Heart left ventricle (tissue), 16 donors: ENCODE measurements at regions not wholly inside any gene's neighbourhood (a gene's known extent, or its start where the extent isn't known, plus 50 kb on each side); places are given as distances from the start of the nearest gene placed in this dataset.
A peak's percentile ranks its signal among the peaks of the same experiment; 100 is the strongest.

Experiments used
- ATAC-seq, 4 donors: fragments of 200-7000 bp; cut with Tn5 transposase; one replicate each; pipeline ENCODE4 v1.9.1; 2020 to 2022; ENCODE audit warnings: moderate library complexity in 4 of 4, mild to moderate bottlenecking in 3 of 4, moderate number of reproducible peaks in 1 of 4
- DNase-seq, 5 donors: peaks; one replicate each; pipeline ENCODE4 v3.0.0-alpha.2; 2020
- H3K27ac ChIP-seq, 12 donors: fragments of 200-600 bp; sonication (generic) in 4 of 12; one replicate each; pipeline versions ENCODE4 v1.5.0 to v1.8.0; 2016 to 2022; ENCODE audit warnings: mild to moderate bottlenecking in 2 of 12
- H3K27me3 ChIP-seq, 9 donors: fragments of 200-600 bp; sonication (generic) in 2 of 9; one replicate each; pipeline versions ENCODE4 v1.5.1 to v1.8.0; 2016 to 2022; ENCODE audit warnings: mild to moderate bottlenecking in 3 of 9
- H3K36me3 ChIP-seq, 9 donors: fragments of 200-600 bp; sonication (generic) in 2 of 9; one replicate each; pipeline versions ENCODE4 v1.5.0 to v1.8.0; 2018 to 2022; ENCODE audit warnings: mild to moderate bottlenecking in 2 of 9
- H3K4me1 ChIP-seq, 12 donors: fragments of 200-600 bp; sonication (generic) in 4 of 12; one replicate each; pipeline versions ENCODE4 v1.5.0 to v1.8.0; 2016 to 2022; ENCODE audit warnings: mild to moderate bottlenecking in 3 of 12
- H3K4me3 ChIP-seq, 12 donors: fragments of 200-600 bp; sonication (generic) in 4 of 12; one replicate each; pipeline versions ENCODE4 v1.5.0 to v1.8.0; 2017 to 2022; ENCODE audit warnings: mild to moderate bottlenecking in 9 of 12, moderate library complexity in 4 of 12
- H3K9me3 ChIP-seq, 12 donors: fragments of 200-600 bp; sonication (generic) in 4 of 12; one replicate each; pipeline versions ENCODE4 v1.5.0 to v1.8.0; 2016 to 2022; ENCODE audit warnings: mild to moderate bottlenecking in 1 of 12
- CTCF ChIP-seq, 12 donors: fragments of 200-600 bp; sonication (generic) in 4 of 12; IDR thresholded peaks; one replicate each; pipeline versions ENCODE4 v1.5.0 to v1.8.0; 2018 to 2022; ENCODE audit warnings: antibody characterized with exemption in 12 of 12, mild to moderate bottlenecking in 5 of 12
- POLR2A ChIP-seq, 2 donors: fragments of 450-650 bp; IDR thresholded peaks; one replicate each; pipeline ENCODE4 v1.6.1; 2017; ENCODE audit warnings: antibody characterized with exemption in 2 of 2, mild to moderate bottlenecking in 2 of 2, moderate library complexity in 2 of 2
- WGBS, 4 donors: extraction: QIAGEN DNeasy Blood & Tissue Kit in 2 of 4; methylation state at CpG; one replicate each; pipeline versions ENCODE4 v1.1.5 to v1.1.7; 2013 to 2018; 5-methylcytosine and 5-hydroxymethylcytosine counted together
- intact Hi-C, 10 donors: fragments of 100-400 bp; cut with DNase I; formaldehyde crosslinking; loops; one replicate each; pipeline versions ENCODE4 v1.11.1 to v1.14.2; 2022
- donor health status: ischemic (EF 13 %, LVEDD 7.1; RV severe dilation, severe dysfunction).
- donor health status: healthy with polysubstance abuse.
- donor health status: DM: no; HTN: yes; CAD: no.
- donor health status: DM: no; HTN: no; CAD: no.
- donor health status: ischemic (EF 25% LVEDD 6.9; RV normal size, moderate dysfunction).
- donor health status: ischemic (EF 25% LVEDD 5.7; RV mildly dilated, moderate dysfunction).
- donor health status: healthy.
- donor health status: DM: yes; HTN: yes; CAD: no.
- donor health status: ischemic (EF 35%, LVEDD 5.7; RV mildly dilated, moderate dysfunction).
- donor health status: nonischemic (EF 11% LVEDD 7.7; RV severe dilation, severe dysfunction).
- donor health status: DM: yes; HTN: yes; CAD: no.
- donor health status: PGD.
- donor health status: ischemic (EF 29% LVEDD 5.4; RV normal size, mild dysfunction).
- donor health status: nonischemic (EF 23%, LVEDD 6.1; RV moderate dilation, normal function).

- no peak overlapping the region for H3K27ac ChIP-seq
- no peak for DNase-seq
- H3K27me3 ChIP-seq = peaks cover 0 to 5% (median 0%) of the 10 kb centered on the region in 9 donors
- no peak overlapping the region for H3K4me3 ChIP-seq
- H3K9me3 ChIP-seq = peaks cover 0 to 4% (median 0%) of the 10 kb centered on the region in 12 donors
- ATAC-seq = no peak
- intact Hi-C loops = loop anchor here (2.0 to 10.0 kb wide), 4 partner anchors 230 to 314 kb away; no protein-coding TSS in a partner anchor
- TF ChIP-seq CTCF (IDR thresholded peaks at IDR 0.05) (no peak), POLR2A (IDR thresholded peaks at IDR 0.05) (no peak)
- no peaks in the 10 kb centered on the region for H3K36me3 ChIP-seq
- WGBS, 4 donors = 57 to 83% (median 74%) methylated on average over 5 of the region's 5 CpGs
- H3K4me1 ChIP-seq = peaks cover 0 to 11% (median 3%) of the 10 kb centered on the region in 12 donors
Observed at GRCh38 chr3:9301091-9301490, 51.6 kb upstream of the SRGAP3 start.

- H3K9me3 ChIP-seq = peaks cover 0 to 4% (median 0%) of the 10 kb centered on the region in 12 donors
- TF ChIP-seq POLR2A (IDR thresholded peaks at IDR 0.05) = no peak
- H3K4me1 ChIP-seq = peaks cover 0 to 11% (median 3%) of the 10 kb centered on the region in 12 donors
- DNase-seq (no peak), ATAC-seq (no peak)
- 79 to 89% (median 85%) methylated on average over 10 of the region's 10 CpGs for WGBS, 4 donors
- intact Hi-C loops = loop anchor here (1.0 to 10.0 kb wide), 10 partner anchors 227 to 331 kb away; no protein-coding TSS in a partner anchor
- H3K27ac ChIP-seq = no peak overlapping the region
- H3K4me3 ChIP-seq = no peak overlapping the region
- H3K36me3 ChIP-seq = no peaks in the 10 kb centered on the region
- peaks cover 0 to 5% (median 0%) of the 10 kb centered on the region in 9 donors for H3K27me3 ChIP-seq
Observed at GRCh38 chr3:9301798-9302197, 52.4 kb upstream of the SRGAP3 start.

GRCh38 chr3:9302425-9303181 lies 53.2 kb upstream of the SRGAP3 start:
- no peaks in the 10 kb centered on the region for H3K36me3 ChIP-seq
- peak overlapping the region in 8 of 12 donors; percentile 18 to 50 (median 32) for H3K4me3 ChIP-seq
- peaks cover 0 to 11% (median 3%) of the 10 kb centered on the region in 12 donors for H3K4me1 ChIP-seq
- peaks cover 0 to 5% (median 0%) of the 10 kb centered on the region in 9 donors for H3K27me3 ChIP-seq
- WGBS, 4 donors = 16 to 23% (median 18%) methylated on average over 15 to 24 of the region's 24 CpGs
- H3K9me3 ChIP-seq = peaks cover 0 to 4% (median 0%) of the 10 kb centered on the region in 12 donors
- intact Hi-C loops = loop anchor here (1.0 to 10.0 kb wide), 9 partner anchors 228 to 332 kb away; no protein-coding TSS in a partner anchor
- H3K27ac ChIP-seq = no peak overlapping the region
- DNase-seq (peak; percentile 73 to 89 (median 80)), ATAC-seq (peak; percentile 87 to 96 (median 94))
- no peak for TF ChIP-seq POLR2A (IDR thresholded peaks at IDR 0.05)
- TF ChIP-seq CTCF (IDR thresholded peaks at IDR 0.05) = peak; percentile 77 to 96 (median 88)

GRCh38 chr3:9308298-9308990 lies 54.4 kb upstream of the THUMPD3 start:
- no peak for ATAC-seq
- Histone ChIP-seq H3K9me3 (no peaks in the 10 kb centered on the region), H3K27ac (no peak overlapping the region), H3K36me3 (no peaks in the 10 kb centered on the region), H3K27me3 (no peaks in the 10 kb centered on the region), H3K4me1 (no peaks in the 10 kb centered on the region), H3K4me3 (no peak overlapping the region)
- TF ChIP-seq CTCF (IDR thresholded peaks at IDR 0.05) (no peak), POLR2A (IDR thresholded peaks at IDR 0.05) (no peak)
- DNase-seq = no peak
- 82 to 92% (median 88%) methylated on average over 3 of the region's 3 CpGs for WGBS, 4 donors
- intact Hi-C loops = loop anchor here in 1 of 10 donors (10.0 kb wide), 1 partner anchor 244 kb away; no protein-coding TSS in a partner anchor
